ENCODE measurements at regions not wholly inside any gene's neighbourhood (a gene's known extent, or its start where the extent isn't known, plus 50 kb on each side); places are given as distances from the start of the nearest gene placed in this dataset.

DNA sequence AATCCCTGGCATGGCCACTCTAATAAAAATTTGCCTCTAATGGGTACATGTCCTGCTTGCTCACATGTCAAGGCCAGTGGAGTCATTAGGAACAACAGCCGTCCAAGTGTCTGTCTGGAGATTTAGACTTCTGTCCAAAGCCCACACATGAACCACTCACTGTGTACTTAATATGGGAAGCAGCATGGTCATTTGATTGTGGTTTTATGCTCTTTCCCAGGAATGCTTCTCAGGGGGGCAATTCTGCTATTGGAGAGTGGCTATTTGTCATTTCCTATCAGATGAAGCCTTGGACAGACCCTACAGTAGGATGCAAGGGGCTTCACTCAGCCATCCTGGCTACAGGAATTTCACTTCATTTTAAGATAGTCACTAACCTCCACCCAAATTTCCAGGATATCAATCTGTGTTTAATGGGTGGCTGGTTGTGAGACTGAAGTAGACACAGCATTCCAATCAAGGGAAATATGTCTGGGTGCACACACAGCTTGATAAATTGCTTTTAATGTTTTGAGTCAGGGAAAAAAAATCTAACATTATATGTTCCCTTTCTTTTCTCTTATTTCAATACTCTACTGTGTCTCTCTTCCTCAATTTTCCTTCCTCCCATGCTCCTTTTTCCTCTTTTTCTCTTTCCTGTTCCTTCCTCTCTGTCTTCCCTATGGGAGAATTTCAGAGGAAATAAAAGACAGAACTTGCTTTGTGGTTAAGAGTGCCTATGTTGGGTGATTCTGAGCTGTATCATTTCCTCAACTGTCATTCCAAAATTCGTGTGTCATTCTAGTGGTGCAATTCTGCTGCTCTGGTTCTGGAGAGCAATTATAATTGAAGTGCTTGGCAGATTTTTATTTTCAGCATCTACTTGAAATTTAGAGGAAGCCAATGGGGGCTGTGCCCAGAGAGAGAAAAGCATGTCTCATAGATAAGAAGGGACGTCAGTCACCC, 320.1 kb downstream of the OSR1 start:
- no peaks in the 10 kb centered on the region for H4K20me1 ChIP-seq (ENCODE audit: insufficient read depth, low read length)
- ATAC-seq (ENCODE audit: insufficient read depth, low read depth), result no peak
- TF ChIP-seq, protein P1, sequence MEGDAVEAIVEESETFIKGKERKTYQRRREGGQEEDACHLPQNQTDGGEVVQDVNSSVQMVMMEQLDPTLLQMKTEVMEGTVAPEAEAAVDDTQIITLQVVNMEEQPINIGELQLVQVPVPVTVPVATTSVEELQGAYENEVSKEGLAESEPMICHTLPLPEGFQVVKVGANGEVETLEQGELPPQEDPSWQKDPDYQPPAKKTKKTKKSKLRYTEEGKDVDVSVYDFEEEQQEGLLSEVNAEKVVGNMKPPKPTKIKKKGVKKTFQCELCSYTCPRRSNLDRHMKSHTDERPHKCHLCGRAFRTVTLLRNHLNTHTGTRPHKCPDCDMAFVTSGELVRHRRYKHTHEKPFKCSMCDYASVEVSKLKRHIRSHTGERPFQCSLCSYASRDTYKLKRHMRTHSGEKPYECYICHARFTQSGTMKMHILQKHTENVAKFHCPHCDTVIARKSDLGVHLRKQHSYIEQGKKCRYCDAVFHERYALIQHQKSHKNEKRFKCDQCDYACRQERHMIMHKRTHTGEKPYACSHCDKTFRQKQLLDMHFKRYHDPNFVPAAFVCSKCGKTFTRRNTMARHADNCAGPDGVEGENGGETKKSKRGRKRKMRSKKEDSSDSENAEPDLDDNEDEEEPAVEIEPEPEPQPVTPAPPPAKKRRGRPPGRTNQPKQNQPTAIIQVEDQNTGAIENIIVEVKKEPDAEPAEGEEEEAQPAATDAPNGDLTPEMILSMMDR (IDR thresholded peaks at IDR 0.05; ENCODE audit: borderline replicate concordance, extremely low read depth, low read length, poor library complexity, severe bottlenecking), result no peak
- no peak for TF ChIP-seq EZH2 (IDR thresholded peaks at IDR 0.05; ENCODE audit: borderline replicate concordance, low read depth, low read length, severe bottlenecking)
- no peaks in the 10 kb centered on the region for H3K9me3 ChIP-seq (ENCODE audit: insufficient read depth, low read length, severe bottlenecking)
- no peak overlapping the region for H3K9ac ChIP-seq (ENCODE audit: low read depth, low read length)
- no peaks in the 10 kb centered on the region for H3K79me2 ChIP-seq (ENCODE audit: insufficient read depth, low read length)
- DNase-seq, result no peak
- H3K27ac ChIP-seq (ENCODE audit: low read length), result no peak overlapping the region
- no peak overlapping the region for H3K4me3 ChIP-seq (ENCODE audit: low read depth in 1 of 2, low read length in 2 of 2)
- H3K36me3 ChIP-seq (ENCODE audit: insufficient read depth, low read length), result no peaks in the 10 kb centered on the region
- no peaks in the 10 kb centered on the region for H3K4me1 ChIP-seq (ENCODE audit: insufficient read depth, low read length)
- no peak overlapping the region for H2AFZ ChIP-seq (ENCODE audit: low read depth, low read length)
- no peaks in the 10 kb centered on the region for H3K27me3 ChIP-seq (ENCODE audit: insufficient read depth, low read length, poor library complexity)
- no peak overlapping the region for H3K4me2 ChIP-seq (ENCODE audit: insufficient read depth, low read length)

DNA sequence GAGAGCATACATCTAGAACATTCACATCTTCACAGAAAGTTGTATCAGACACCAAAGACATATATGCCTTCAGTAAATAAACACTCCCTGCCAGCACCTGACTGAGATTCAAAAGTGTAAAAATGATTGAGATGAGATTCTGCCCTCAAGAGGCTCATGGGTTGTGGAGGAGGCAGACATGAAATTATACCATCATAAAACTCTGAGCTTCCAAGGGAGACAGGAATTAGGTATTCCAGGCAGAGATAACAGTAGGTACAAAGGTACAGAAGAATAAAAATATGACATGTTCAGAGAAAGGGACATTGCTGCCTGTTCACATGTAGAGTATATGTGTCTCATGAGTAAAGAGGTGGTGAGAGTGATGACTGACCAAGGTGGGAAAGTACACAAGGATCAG, 322.3 kb downstream of the OSR1 start:
- no peaks in the 10 kb centered on the region for H4K20me1 ChIP-seq (ENCODE audit: insufficient read depth, low read length)
- no peaks in the 10 kb centered on the region for H3K27me3 ChIP-seq (ENCODE audit: insufficient read depth, low read length, poor library complexity)
- H3K27ac ChIP-seq (ENCODE audit: low read length), result no peak overlapping the region
- TF ChIP-seq, protein P1 (IDR thresholded peaks at IDR 0.05; ENCODE audit: borderline replicate concordance, extremely low read depth, low read length, poor library complexity, severe bottlenecking), result no peak
- TF ChIP-seq EZH2 (IDR thresholded peaks at IDR 0.05; ENCODE audit: borderline replicate concordance, low read depth, low read length, severe bottlenecking), result no peak
- no peak overlapping the region for H2AFZ ChIP-seq (ENCODE audit: low read depth, low read length)
- DNase-seq (no peak), ATAC-seq (ENCODE audit: insufficient read depth, low read depth) (no peak)
- no peak overlapping the region for H3K9ac ChIP-seq (ENCODE audit: low read depth, low read length)
- H3K79me2 ChIP-seq (ENCODE audit: insufficient read depth, low read length), result no peaks in the 10 kb centered on the region
- no peaks in the 10 kb centered on the region for H3K36me3 ChIP-seq (ENCODE audit: insufficient read depth, low read length)
- H3K9me3 ChIP-seq (ENCODE audit: insufficient read depth, low read length, severe bottlenecking), result no peaks in the 10 kb centered on the region
- H3K4me2 ChIP-seq (ENCODE audit: insufficient read depth, low read length), result no peak overlapping the region
- no peaks in the 10 kb centered on the region for H3K4me1 ChIP-seq (ENCODE audit: insufficient read depth, low read length)
- no peak overlapping the region for H3K4me3 ChIP-seq (ENCODE audit: low read depth in 1 of 2, low read length in 2 of 2)

DNA sequence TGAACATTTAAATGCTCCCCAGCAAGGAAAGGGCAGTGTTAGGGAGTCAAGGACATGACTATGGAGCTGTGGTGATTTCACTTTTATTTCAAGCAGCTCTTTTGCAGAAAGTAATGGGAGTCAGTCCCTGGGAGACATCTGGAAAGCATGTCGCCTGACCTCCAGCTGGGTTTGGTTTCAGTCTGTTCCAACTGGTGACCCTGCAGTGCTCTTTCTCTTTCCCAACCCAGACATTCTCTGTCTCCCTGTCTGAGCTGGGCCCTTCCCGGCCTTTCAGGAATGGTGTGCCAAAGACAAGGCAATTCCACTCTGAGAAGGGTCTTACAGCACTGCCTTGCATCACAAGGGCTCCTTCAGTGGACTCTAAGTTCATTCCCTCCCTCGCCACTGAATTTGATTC, 323.2 kb downstream of the OSR1 start:
- H3K4me1 ChIP-seq (ENCODE audit: insufficient read depth, low read length), result no peaks in the 10 kb centered on the region
- no peaks in the 10 kb centered on the region for H3K36me3 ChIP-seq (ENCODE audit: insufficient read depth, low read length)
- no peak overlapping the region for H2AFZ ChIP-seq (ENCODE audit: low read depth, low read length)
- no peak overlapping the region for H3K4me3 ChIP-seq (ENCODE audit: low read depth in 1 of 2, low read length in 2 of 2)
- H3K9me3 ChIP-seq (ENCODE audit: insufficient read depth, low read length, severe bottlenecking), result no peaks in the 10 kb centered on the region
- H3K4me2 ChIP-seq (ENCODE audit: insufficient read depth, low read length), result no peak overlapping the region
- H3K27me3 ChIP-seq (ENCODE audit: insufficient read depth, low read length, poor library complexity), result no peaks in the 10 kb centered on the region
- ATAC-seq (ENCODE audit: insufficient read depth, low read depth), result no peak
- H4K20me1 ChIP-seq (ENCODE audit: insufficient read depth, low read length), result no peaks in the 10 kb centered on the region
- DNase-seq, result no peak
- no peak overlapping the region for H3K9ac ChIP-seq (ENCODE audit: low read depth, low read length)
- H3K27ac ChIP-seq (ENCODE audit: low read length), result no peak overlapping the region
- no peaks in the 10 kb centered on the region for H3K79me2 ChIP-seq (ENCODE audit: insufficient read depth, low read length)
- no peak for TF ChIP-seq EZH2 (IDR thresholded peaks at IDR 0.05; ENCODE audit: borderline replicate concordance, low read depth, low read length, severe bottlenecking)
- TF ChIP-seq, protein P1 (IDR thresholded peaks at IDR 0.05; ENCODE audit: borderline replicate concordance, extremely low read depth, low read length, poor library complexity, severe bottlenecking), result no peak
